BE2C (cell line): ENCODE measurements at regions not wholly inside any gene's neighbourhood (a gene's known extent, or its start where the extent isn't known, plus 50 kb on each side); places are given as distances from the start of the nearest gene placed in this dataset.

Source experiments
- DNase-seq: peaks from one replicate; pipeline ENCODE4 v3.0.0-alpha.2; 2020
- H3K27me3 ChIP-seq: fragments of 250-450 bp; sonication (Bioruptor Pico); 2 replicates; pipeline ENCODE4 v1.5.1; 2020; ENCODE audit warnings: mild to moderate bottlenecking
- H3K36me3 ChIP-seq: fragments of 250-450 bp; sonication (Bioruptor Pico); 2 replicates; pipeline ENCODE4 v1.5.1; 2020; ENCODE audit warnings: mild to moderate bottlenecking
- H3K4me1 ChIP-seq: fragments of 250-450 bp; sonication (Bioruptor Pico); 2 replicates; pipeline ENCODE4 v1.5.1; 2020
- H3K4me3 ChIP-seq: 2 replicates; pipeline ENCODE4 v1.5.1; 2011; ENCODE audit warnings: low read depth, low read length
- H3K9me3 ChIP-seq: fragments of 250-450 bp; sonication (Bioruptor Pico); 2 replicates; pipeline ENCODE4 v1.5.1; 2020
- CTCF ChIP-seq: IDR thresholded peaks from 2 replicates; pipeline ENCODE4 v1.5.1; 2012; ENCODE audit warnings: mild to moderate bottlenecking, low read depth, low read length

GRCh38 chr20:57847104-57847503, 137.3 kb upstream of the PMEPA1 start:
- no peaks in the 10 kb centered on the region for H3K9me3 ChIP-seq
- no peak for DNase-seq
- H3K27me3 ChIP-seq = no peaks in the 10 kb centered on the region
- H3K36me3 ChIP-seq = no peaks in the 10 kb centered on the region
- peaks cover 12% of the 10 kb centered on the region for H3K4me1 ChIP-seq
- TF ChIP-seq CTCF = no peak
- no peak overlapping the region for H3K4me3 ChIP-seq

- Histone ChIP-seq H3K4me1 (peaks cover 12% of the 10 kb centered on the region), H3K9me3 (no peaks in the 10 kb centered on the region), H3K36me3 (no peaks in the 10 kb centered on the region), H3K4me3 (no peak overlapping the region), H3K27me3 (no peaks in the 10 kb centered on the region)
- DNase-seq = no peak
- no peak for TF ChIP-seq CTCF
These were observed 135.1 kb upstream of the PMEPA1 start for GRCh38 chr20:57844626-57845596.

GRCh38 chr20:57843941-57844625, 134.3 kb upstream of the PMEPA1 start:
- no peak for DNase-seq
- TF ChIP-seq CTCF = no peak
- H3K36me3 ChIP-seq = no peaks in the 10 kb centered on the region
- peaks cover 19% of the 10 kb centered on the region for H3K4me1 ChIP-seq
- H3K4me3 ChIP-seq = no peak overlapping the region
- no peaks in the 10 kb centered on the region for H3K27me3 ChIP-seq
- H3K9me3 ChIP-seq = no peaks in the 10 kb centered on the region

GRCh38 chr20:57842720-57843119, 132.9 kb upstream of the PMEPA1 start:
- no peaks in the 10 kb centered on the region for H3K36me3 ChIP-seq
- no peaks in the 10 kb centered on the region for H3K27me3 ChIP-seq
- H3K4me1 ChIP-seq = peaks cover 28% of the 10 kb centered on the region
- no peak overlapping the region for H3K4me3 ChIP-seq
- no peaks in the 10 kb centered on the region for H3K9me3 ChIP-seq
- TF ChIP-seq CTCF = no peak
- DNase-seq = no peak

GRCh38 chr20:57841297-57841866, 131.6 kb upstream of the PMEPA1 start:
- Histone ChIP-seq H3K36me3 (no peaks in the 10 kb centered on the region), H3K9me3 (no peaks in the 10 kb centered on the region), H3K27me3 (no peaks in the 10 kb centered on the region), H3K4me1 (peaks cover 28% of the 10 kb centered on the region), H3K4me3 (no peak overlapping the region)
- no peak for DNase-seq
- TF ChIP-seq CTCF = no peak
